SHP77 (cell line): ENCODE measurements at regions not wholly inside any gene's neighbourhood (a gene's known extent, or its start where the extent isn't known, plus 50 kb on each side); places are given as distances from the start of the nearest gene placed in this dataset.

Experiments used
- DNase-seq, 2 experiments: peaks; one replicate each; lab custom pipeline; 2025; lab: John Stamatoyannopoulos, UW

GRCh38 chr14:61948376-61948775, 186.2 kb downstream of the SNAPC1 start:
- DNase-seq, result no peak

DNA sequence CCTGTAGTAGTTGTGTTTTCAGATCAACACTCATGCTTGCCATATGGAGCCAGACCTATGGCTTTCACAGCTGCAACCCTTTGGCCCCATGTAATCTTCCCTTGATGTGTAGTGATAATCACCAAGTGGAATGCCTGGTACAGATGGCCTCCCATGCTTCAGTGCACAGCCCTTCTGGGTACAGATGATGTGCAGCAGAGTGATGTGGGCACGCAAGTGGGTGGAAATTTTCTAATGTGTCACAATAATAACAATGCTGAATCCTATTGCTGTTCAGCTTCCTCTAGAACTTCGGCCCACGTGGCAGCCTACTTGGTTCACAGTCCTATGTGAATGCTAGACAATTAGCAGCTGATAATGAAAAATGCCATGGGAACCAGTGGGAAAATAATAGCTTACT, 188.1 kb downstream of the SNAPC1 start:
- DNase-seq, result no peak

DNA sequence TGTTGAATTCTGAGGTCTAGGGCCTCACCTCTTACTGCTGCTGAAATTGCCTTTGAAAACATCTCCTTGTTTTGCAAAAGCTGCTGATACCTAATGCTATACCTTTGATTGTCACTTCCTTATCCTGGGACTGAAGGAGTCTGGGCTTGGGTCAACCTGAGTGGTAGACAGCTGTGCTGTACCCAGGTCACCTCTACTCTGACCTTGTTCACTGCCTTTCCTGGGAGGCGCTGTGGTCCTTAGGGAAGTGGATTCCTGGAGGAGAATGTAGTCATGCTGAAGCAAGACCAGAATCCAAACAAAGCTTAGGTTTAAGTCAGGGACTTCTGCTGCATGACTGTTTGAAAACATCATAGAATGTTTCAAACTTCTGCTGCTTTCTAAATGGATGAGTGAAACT, 191.4 kb downstream of the SNAPC1 start:
- no peak for DNase-seq

DNA sequence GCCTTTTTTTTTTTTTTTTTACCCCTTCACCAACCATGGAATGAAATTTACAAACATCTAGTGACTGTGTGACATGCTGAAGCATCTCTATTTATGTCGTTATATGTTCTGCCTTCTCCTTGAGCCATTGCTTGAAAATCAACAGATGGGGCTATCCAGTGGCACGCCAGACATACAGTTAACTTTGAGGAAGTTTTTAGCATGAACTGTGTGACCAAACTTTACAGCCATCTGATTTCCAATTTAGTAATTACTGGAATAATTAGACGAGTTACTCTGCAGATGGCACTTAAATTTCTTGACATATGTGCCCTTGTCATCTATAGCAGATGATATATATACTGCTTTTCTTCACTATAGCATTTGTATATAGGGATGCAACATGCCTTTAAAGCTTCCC, 192.1 kb downstream of the SNAPC1 start:
- no peak for DNase-seq

DNA sequence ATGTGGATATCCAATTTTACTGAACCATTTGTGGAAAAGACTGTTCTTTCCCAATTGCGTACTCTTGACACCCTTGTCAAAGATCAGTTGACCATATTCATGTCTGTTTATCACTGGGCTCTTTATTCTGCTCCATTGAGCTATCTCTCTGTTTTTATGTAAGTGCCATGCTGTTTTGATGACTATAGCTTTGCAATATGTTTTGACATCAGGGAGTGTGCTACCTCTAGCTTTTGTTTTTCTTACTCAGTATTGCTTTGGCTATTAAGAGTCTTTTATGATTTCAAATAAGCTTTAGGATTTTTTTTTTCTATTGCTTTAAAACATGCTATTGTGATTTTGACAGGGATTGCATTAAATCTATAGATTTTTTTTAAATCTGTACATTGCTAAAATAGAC, 194.3 kb downstream of the SNAPC1 start:
- no peak for DNase-seq

DNA sequence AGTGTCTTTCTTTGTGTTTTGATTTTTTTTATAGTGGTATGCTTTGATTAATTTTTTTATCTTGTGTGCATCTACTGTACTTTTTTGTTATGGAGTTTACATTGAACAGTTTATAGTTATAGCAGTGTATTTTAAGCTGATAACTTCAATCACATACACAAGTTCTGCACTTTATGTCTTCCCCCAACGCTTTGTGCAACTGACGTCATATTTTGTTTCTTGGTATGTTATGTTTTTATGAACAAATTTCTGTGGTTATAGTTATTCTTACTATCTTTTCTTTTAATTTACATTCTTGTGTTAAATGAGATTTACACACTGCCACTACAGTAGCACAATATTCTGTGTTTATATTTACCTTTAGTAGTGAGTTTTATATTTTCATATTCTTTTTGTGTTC, 197.1 kb downstream of the SNAPC1 start:
- no peak for DNase-seq

- no peak for DNase-seq
These were observed 199.1 kb downstream of the SNAPC1 start for GRCh38 chr14:61961369-61961768.

DNA sequence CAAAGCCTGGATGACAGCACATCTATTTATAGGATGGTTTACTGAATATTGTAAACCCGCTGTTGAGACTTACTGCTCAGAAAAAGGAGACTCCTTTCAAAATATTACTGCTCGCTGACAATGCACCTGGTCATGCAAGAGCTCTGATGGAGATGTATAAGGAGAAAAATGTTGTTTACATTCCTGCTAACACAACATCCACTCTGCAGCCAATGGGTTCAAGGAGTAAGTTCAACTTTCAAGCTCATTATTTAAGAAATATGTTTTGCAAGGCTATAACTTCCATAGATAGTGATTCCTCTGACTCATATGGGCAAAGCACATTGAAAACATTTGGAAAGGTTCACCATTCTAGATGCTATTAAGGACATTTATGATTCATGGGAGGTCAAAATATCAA, 201.7 kb downstream of the SNAPC1 start:
- no peak for DNase-seq

DNA sequence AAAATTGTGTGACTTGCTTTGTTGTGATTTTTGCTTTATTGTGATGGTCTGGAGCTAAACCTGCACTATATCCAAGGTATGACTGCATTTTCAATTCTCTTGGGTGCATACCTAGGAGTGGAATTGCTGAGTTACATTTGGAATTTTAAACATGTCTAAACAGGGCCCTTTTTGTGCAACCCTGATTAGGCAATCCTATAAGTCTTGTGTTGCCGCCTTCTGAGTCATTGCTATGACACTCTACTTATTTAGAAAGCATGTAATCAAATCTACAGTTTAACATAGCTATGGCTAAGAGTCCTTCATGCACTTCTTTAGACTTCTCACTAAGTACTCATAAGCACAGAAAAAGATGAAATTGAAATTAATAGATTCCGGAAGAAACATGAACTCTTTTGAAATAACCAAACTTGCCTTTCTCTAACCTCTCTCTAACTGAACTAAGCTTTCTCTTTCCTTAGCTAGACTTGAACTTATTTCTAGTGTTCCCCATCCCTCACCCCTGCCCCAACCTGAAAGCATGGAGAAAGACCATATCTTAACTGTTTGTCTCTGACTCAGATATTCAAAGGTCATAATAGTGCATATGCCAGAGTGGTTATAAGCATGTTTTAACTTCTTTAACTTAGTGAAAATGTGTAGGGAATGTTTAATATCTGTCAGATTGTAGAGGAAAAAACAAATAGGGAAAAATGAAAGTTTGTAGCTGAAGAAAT, 203.0 kb downstream of the SNAPC1 start:
- DNase-seq, result no peak

- DNase-seq, result no peak
These were observed 206.0 kb downstream of the SNAPC1 start for GRCh38 chr14:61968207-61968606.

GRCh38 chr14:61972711-61973110, 210.5 kb downstream of the SNAPC1 start:
- DNase-seq, result no peak

- no peak for DNase-seq
These were observed 211.8 kb downstream of the SNAPC1 start for GRCh38 chr14:61973981-61974380.

DNA sequence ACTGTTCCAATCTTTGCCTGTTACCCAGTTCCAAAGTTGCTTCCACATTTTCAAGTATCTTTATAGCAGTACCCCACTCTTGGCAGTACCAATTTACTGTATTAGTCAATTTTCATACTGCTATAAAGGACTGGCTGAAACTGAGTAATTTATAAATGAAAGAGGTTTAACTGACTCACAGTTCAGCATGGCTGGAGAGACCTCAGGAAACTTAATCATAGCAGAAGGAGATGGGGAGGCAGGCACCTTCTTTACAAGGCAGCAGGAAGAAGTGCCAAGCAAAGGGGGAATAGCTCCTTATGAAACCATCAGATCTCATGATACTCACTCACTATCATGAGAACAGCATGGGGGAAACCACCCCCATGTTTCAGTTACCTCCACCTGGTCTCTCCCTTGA, 215.0 kb downstream of the SNAPC1 start:
- no peak for DNase-seq

GRCh38 chr14:61988240-61988639, 226.0 kb downstream of the SNAPC1 start:
- no peak for DNase-seq

- no peak for DNase-seq
These were observed 229.9 kb downstream of the SNAPC1 start for GRCh38 chr14:61992139-61992538.

GRCh38 chr14:61992926-61993325, 230.7 kb downstream of the SNAPC1 start:
- no peak for DNase-seq

GRCh38 chr14:61994589-61994988, 232.4 kb downstream of the SNAPC1 start:
- no peak for DNase-seq

GRCh38 chr14:61996753-61997152, 234.5 kb downstream of the SNAPC1 start:
- DNase-seq, result no peak

GRCh38 chr14:61997161-61997560, 234.9 kb downstream of the SNAPC1 start:
- no peak for DNase-seq

GRCh38 chr14:62001963-62002362, 239.7 kb downstream of the SNAPC1 start:
- no peak for DNase-seq

GRCh38 chr14:62002642-62003041, 240.4 kb downstream of the SNAPC1 start:
- DNase-seq, result no peak

DNA sequence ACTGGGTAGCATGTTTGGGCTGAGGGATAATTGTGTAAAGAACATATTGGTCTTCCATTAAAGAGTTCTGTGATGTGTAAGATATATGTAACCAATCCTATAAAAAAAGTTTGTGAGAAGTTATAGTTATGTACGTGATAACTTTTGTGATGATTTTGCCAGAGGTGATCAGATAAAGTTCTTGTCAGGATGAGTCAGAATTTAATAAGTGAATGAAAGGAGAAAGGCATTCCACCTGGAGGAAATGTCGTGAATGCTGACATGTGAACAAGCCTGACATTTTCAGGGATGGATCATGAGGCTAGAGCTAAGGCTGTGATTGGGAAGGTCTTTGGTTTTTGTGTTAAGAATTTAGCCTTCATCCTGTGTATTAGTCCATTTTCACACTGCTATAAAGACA, 241.5 kb downstream of the SNAPC1 start:
- DNase-seq, result no peak

GRCh38 chr14:62006116-62006731, 244.0 kb downstream of the SNAPC1 start:
- DNase-seq, result no peak

GRCh38 chr14:62015243-62015642, 253.0 kb downstream of the SNAPC1 start:
- DNase-seq, result no peak
